Esophagus (tissue), 2 donors: ENCODE measurements at regions not wholly inside any gene's neighbourhood (a gene's known extent, or its start where the extent isn't known, plus 50 kb on each side); places are given as distances from the start of the nearest gene placed in this dataset.
"Not testable (repeated sequence)": the region's sequence is repeated elsewhere in the genome, so short reads cannot be mapped to it uniquely, and the experiment has no call there.

Experiments
- H3K27ac ChIP-seq, 2 donors: one replicate each; pipeline ENCODE4 v1.5.1; 2013; ENCODE audit warnings: low read depth in 2 of 2, mild to moderate bottlenecking in 2 of 2, inconsistent platforms in 1 of 2, low read length in 1 of 2, moderate library complexity in 1 of 2
- H3K27me3 ChIP-seq, 2 donors: one replicate each; pipeline ENCODE4 v1.6.1; 2013; ENCODE audit warnings: low read length in 2 of 2, control low read depth in 1 of 2, mild to moderate bottlenecking in 1 of 2; ENCODE audit not compliant: insufficient read depth in 2 of 2, control insufficient read depth in 1 of 2
- H3K36me3 ChIP-seq, 2 donors: one replicate each; pipeline ENCODE4 v1.6.1; 2013; ENCODE audit warnings: low read length in 1 of 2; ENCODE audit not compliant: control insufficient read depth in 2 of 2, insufficient read depth in 2 of 2
- H3K4me1 ChIP-seq, 2 donors: one replicate each; pipeline ENCODE4 v1.6.1; 2013; ENCODE audit warnings: low read length in 1 of 2; ENCODE audit not compliant: control insufficient read depth in 2 of 2, insufficient read depth in 2 of 2
- H3K4me3 ChIP-seq, 2 donors: one replicate each; pipeline ENCODE4 v1.5.1; 2013; ENCODE audit warnings: low read length in 2 of 2, mild to moderate bottlenecking in 2 of 2, low read depth in 1 of 2, moderate library complexity in 1 of 2
- H3K9me3 ChIP-seq, 2 donors: one replicate each; pipeline ENCODE4 v1.6.1; 2013; ENCODE audit warnings: mild to moderate bottlenecking in 2 of 2, low read depth in 1 of 2, low read length in 1 of 2, moderate library complexity in 1 of 2; ENCODE audit not compliant: control insufficient read depth in 2 of 2, insufficient read depth in 1 of 2
- WGBS, 2 donors: extraction: QIAGEN DNeasy Blood & Tissue Kit; methylation state at CpG; one replicate each; pipeline ENCODE4 v1.1.7; 2013; 5-methylcytosine and 5-hydroxymethylcytosine counted together
- donor health status: healthy with polysubstance abuse.
- donor health status: Bipolar disorder and iron deficiency.

GRCh38 chr16:64260631-64261401, 861.0 kb downstream of the CDH11 start:
- H3K9me3 ChIP-seq, H3K27ac ChIP-seq, H3K27me3 ChIP-seq, H3K4me1 ChIP-seq, H3K36me3 ChIP-seq, H3K4me3 ChIP-seq: not testable (repeated sequence)
- WGBS, 2 donors = 90 to 92% methylated on average over 23 of the region's 23 CpGs

- H3K4me3 ChIP-seq = no peak overlapping the region
- H3K36me3 ChIP-seq = no peaks in the 10 kb centered on the region
- H3K4me1 ChIP-seq = no peaks in the 10 kb centered on the region
- H3K27me3 ChIP-seq = no peaks in the 10 kb centered on the region
- H3K27ac ChIP-seq = no peak overlapping the region
- no peaks in the 10 kb centered on the region for H3K9me3 ChIP-seq
- 87 to 90% methylated on average over 4 of the region's 4 CpGs for WGBS, 2 donors
Measured at GRCh38 chr16:64254443-64255367, 867.2 kb downstream of the CDH11 start.

DNA sequence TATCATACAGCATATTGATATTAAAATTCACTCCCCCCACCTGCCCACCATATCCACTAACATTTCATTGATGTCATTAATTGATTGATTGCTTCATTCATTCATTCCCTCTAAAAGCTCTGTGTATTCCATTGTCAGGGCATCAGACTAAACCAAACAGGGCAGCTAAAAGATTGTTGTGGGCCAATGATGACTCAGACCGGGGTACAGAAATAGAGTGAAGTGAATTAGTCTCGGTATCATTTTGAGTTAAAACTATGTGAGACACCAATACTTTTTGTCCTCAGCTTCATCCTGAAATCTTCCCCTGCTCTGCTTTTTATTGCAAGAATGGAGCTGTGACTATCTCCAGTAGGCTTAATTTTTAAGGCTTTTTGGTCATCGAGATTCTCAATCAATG, 868.3 kb downstream of the CDH11 start:
- Histone ChIP-seq H3K9me3 (no peaks in the 10 kb centered on the region), H3K27me3 (no peaks in the 10 kb centered on the region), H3K36me3 (no peaks in the 10 kb centered on the region), H3K27ac (no peak overlapping the region), H3K4me1 (no peaks in the 10 kb centered on the region), H3K4me3 (no peak overlapping the region)
- WGBS, 2 donors = 86 to 87% methylated on average over 3 of the region's 3 CpGs

GRCh38 chr16:64253096-64253495, 868.8 kb downstream of the CDH11 start:
- no peak overlapping the region for H3K27ac ChIP-seq

DNA sequence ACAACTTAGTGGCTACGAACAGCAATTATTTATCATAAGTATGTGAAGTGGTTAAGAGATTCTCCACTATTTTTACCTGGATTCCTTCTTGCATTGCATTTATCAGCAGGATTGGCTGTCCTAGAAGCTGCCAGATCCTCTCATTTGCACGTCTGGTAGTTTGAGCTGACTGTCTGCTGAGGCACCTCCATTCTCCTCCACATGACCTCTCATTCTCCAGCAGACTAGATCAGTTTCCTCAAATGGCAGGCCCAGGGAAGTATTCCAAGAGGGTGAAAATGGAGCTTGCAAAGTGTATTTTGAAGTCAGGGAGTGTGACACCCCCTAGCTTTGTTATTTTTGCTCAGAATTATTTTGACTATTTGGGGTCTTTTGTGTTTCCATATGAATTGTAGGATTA, 870.1 kb downstream of the CDH11 start:
- H3K27ac ChIP-seq = no peak overlapping the region
- no peak overlapping the region for H3K4me3 ChIP-seq
- no peaks in the 10 kb centered on the region for H3K4me1 ChIP-seq
- no peaks in the 10 kb centered on the region for H3K27me3 ChIP-seq
- 64 to 68% methylated on average over 2 of the region's 2 CpGs for WGBS, 2 donors
- no peaks in the 10 kb centered on the region for H3K9me3 ChIP-seq
- H3K36me3 ChIP-seq = no peaks in the 10 kb centered on the region

More at GRCh38 chr16:64253096-64253495, 868.8 kb downstream of the CDH11 start:
- H3K9me3 ChIP-seq = no peaks in the 10 kb centered on the region
- H3K4me1 ChIP-seq = no peaks in the 10 kb centered on the region
- H3K27me3 ChIP-seq = no peaks in the 10 kb centered on the region
- H3K36me3 ChIP-seq = no peaks in the 10 kb centered on the region
- no peak overlapping the region for H3K4me3 ChIP-seq

GRCh38 chr16:64250866-64251265, 871.0 kb downstream of the CDH11 start:
- WGBS, 2 donors = 50 to 52% methylated on average over 1 of the region's 1 CpG
- H3K36me3 ChIP-seq = no peaks in the 10 kb centered on the region
- H3K9me3 ChIP-seq = no peaks in the 10 kb centered on the region
- no peaks in the 10 kb centered on the region for H3K4me1 ChIP-seq
- no peak overlapping the region for H3K27ac ChIP-seq
- H3K27me3 ChIP-seq = no peaks in the 10 kb centered on the region
- H3K4me3 ChIP-seq = no peak overlapping the region

GRCh38 chr16:64242492-64242891, 879.4 kb downstream of the CDH11 start:
- Histone ChIP-seq H3K4me1 (no peaks in the 10 kb centered on the region), H3K27ac (no peak overlapping the region), H3K27me3 (no peaks in the 10 kb centered on the region), H3K9me3 (no peaks in the 10 kb centered on the region), H3K36me3 (no peaks in the 10 kb centered on the region), H3K4me3 (no peak overlapping the region)
- 65 to 71% methylated on average over 6 of the region's 6 CpGs for WGBS, 2 donors

GRCh38 chr16:64240586-64240985, 881.3 kb downstream of the CDH11 start:
- Histone ChIP-seq H3K27me3 (no peaks in the 10 kb centered on the region), H3K4me3 (no peak overlapping the region)

DNA sequence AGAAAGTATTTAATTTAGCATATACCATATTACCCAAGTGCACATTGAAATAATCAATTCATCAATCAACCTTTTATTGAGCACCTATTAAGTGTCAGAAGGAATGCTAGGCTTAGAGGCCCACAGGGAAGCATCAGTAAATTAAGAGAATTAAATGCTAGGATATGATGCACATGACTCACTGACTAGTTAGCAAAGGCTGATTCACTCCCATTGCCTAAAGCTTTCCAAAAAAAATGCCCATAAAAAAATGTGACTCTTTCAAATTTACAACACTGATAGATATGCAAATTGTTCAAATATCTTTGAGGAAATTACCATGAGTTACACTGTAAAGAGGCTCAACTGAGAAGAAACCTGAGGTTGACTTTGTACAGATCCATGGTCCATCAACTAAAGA, 883.3 kb downstream of the CDH11 start:
- Histone ChIP-seq H3K27ac (no peak overlapping the region), H3K9me3 (peaks cover 0 to 3% of the 10 kb centered on the region in 2 donors), H3K4me1 (no peaks in the 10 kb centered on the region), H3K36me3 (no peaks in the 10 kb centered on the region), H3K27me3 (no peaks in the 10 kb centered on the region), H3K4me3 (no peak overlapping the region)

More at GRCh38 chr16:64240586-64240985, 881.3 kb downstream of the CDH11 start:
- Histone ChIP-seq H3K36me3 (no peaks in the 10 kb centered on the region), H3K27ac (no peak overlapping the region), H3K4me1 (no peaks in the 10 kb centered on the region), H3K9me3 (no peaks in the 10 kb centered on the region)
